IMR-90 (cell line): ENCODE measurements at regions not wholly inside any gene's neighbourhood (a gene's known extent, or its start where the extent isn't known, plus 50 kb on each side); places are given as distances from the start of the nearest gene placed in this dataset.

ENCODE experiments used
- ATAC-seq: fragments of 200-7000 bp; cut with Tn5 transposase; 2 replicates; pipeline ENCODE4 v1.9.1; 2020; ENCODE audit warnings: low read depth, mild to moderate bottlenecking, moderate library complexity
- BruUV-seq: library from RNA; stranded (reverse); fragments of 400-500 nt; replicated peaks from 2 replicates; lab custom pipeline; 2021; lab: Mats Ljungman, UMichigan
- CTCF ChIA-PET: fragments of 300-600 bp; formaldehyde crosslinking; extraction: SDS; loops from one replicate; lab custom pipeline; 2021; ENCODE audit warnings: antibody characterized with exemption; lab: Yijun Ruan, JAX
- POLR2A ChIA-PET: fragments of 300-600 bp; sonication (Branson Sonifier 250); formaldehyde crosslinking; loops from one replicate; lab custom pipeline; 2022; ENCODE audit warnings: antibody characterized with exemption; ENCODE audit not compliant: unreplicated experiment; lab: Charles Lee
- DNase-seq: peaks from one replicate; pipeline ENCODE4 v3.0.0; 2013
- H2AFZ ChIP-seq: replicated peaks from 2 replicates; pipeline ENCODE3; 2013; ENCODE audit warnings: low read length, mild to moderate bottlenecking; ENCODE audit not compliant: poor library complexity
- H2AK5ac ChIP-seq: 2 replicates; pipeline ENCODE4 v1.6.1; 2013; ENCODE audit warnings: low read depth, low read length, inconsistent platforms
- H2AK9ac ChIP-seq: replicated peaks from 2 replicates; pipeline ENCODE3; 2013; ENCODE audit warnings: mild to moderate bottlenecking, low read depth, low read length, moderate library complexity; ENCODE audit not compliant: poor library complexity
- H2BK120ac ChIP-seq: 2 replicates; pipeline ENCODE4 v1.6.1; 2013; ENCODE audit warnings: low read depth, low read length, inconsistent platforms
- H2BK15ac ChIP-seq: 3 replicates; pipeline ENCODE4 v1.6.1; 2013; ENCODE audit warnings: low read depth, low read length, inconsistent platforms
- H2BK20ac ChIP-seq: 2 replicates; pipeline ENCODE4 v1.6.1; 2013; ENCODE audit warnings: low read depth, mild to moderate bottlenecking, inconsistent platforms, low read length, moderate library complexity
- H2BK5ac ChIP-seq: 2 replicates; pipeline ENCODE4 v1.6.1; 2013; ENCODE audit warnings: mild to moderate bottlenecking, low read depth, low read length, inconsistent platforms; ENCODE audit not compliant: poor library complexity, severe bottlenecking
- H3K14ac ChIP-seq: replicated peaks from 2 replicates; pipeline ENCODE4 v1.6.1; 2013; ENCODE audit warnings: low read depth, low read length, inconsistent platforms
- H3K18ac ChIP-seq: 2 replicates; pipeline ENCODE4 v1.6.1; 2013; ENCODE audit warnings: low read depth, low read length, control low read depth
- H3K23ac ChIP-seq: 2 replicates; pipeline ENCODE4 v1.6.1; 2013; ENCODE audit warnings: low read depth, low read length, inconsistent platforms
- H3K27ac ChIP-seq: 2 replicates; pipeline ENCODE4 v1.5.1; 2013; ENCODE audit warnings: mild to moderate bottlenecking, control low read depth, low read length; ENCODE audit not compliant: insufficient read depth
- H3K27me3 ChIP-seq: 2 replicates; pipeline ENCODE4 v1.6.1; 2013; ENCODE audit warnings: low read length; ENCODE audit not compliant: control insufficient read depth, insufficient read depth
- H3K36me3 ChIP-seq: 2 replicates; pipeline ENCODE4 v1.6.1; 2013; ENCODE audit warnings: low read length, mixed read lengths; ENCODE audit not compliant: control insufficient read depth, insufficient read depth
- H3K4ac ChIP-seq: 2 replicates; pipeline ENCODE4 v1.6.1; 2013; ENCODE audit warnings: low read depth, low read length, inconsistent platforms
- H3K4me1 ChIP-seq: 2 replicates; pipeline ENCODE4 v1.6.1; 2013; ENCODE audit warnings: low read length, mixed read lengths; ENCODE audit not compliant: control insufficient read depth, insufficient read depth
- H3K4me2 ChIP-seq: 2 replicates; pipeline ENCODE4 v1.6.1; 2013; ENCODE audit warnings: low read depth, mild to moderate bottlenecking, control low read depth, low read length, moderate library complexity
- H3K4me3 ChIP-seq: 2 replicates; pipeline ENCODE4 v1.5.1; 2013; ENCODE audit warnings: low read depth, mild to moderate bottlenecking, control low read depth, low read length, moderate library complexity; ENCODE audit not compliant: insufficient read depth
- H3K56ac ChIP-seq: 2 replicates; pipeline ENCODE4 v1.6.1; 2013; ENCODE audit warnings: low read length, inconsistent platforms; ENCODE audit not compliant: insufficient read depth; ENCODE audit errors: extremely low read depth
- H3K79me1 ChIP-seq, 2 experiments: 2 replicates each; pipeline ENCODE4 v1.6.1; 2013; ENCODE audit warnings: low read length in 2 of 2, inconsistent platforms in 1 of 2, low read depth in 1 of 2
- H3K9ac ChIP-seq: 2 replicates; pipeline ENCODE4 v1.6.1; 2013; ENCODE audit warnings: low read depth, low read length, control low read depth
- H3K9me1 ChIP-seq: 2 replicates; pipeline ENCODE4 v1.6.1; 2013; ENCODE audit warnings: low read length, inconsistent platforms; ENCODE audit not compliant: insufficient read depth
- H3K9me3 ChIP-seq: 2 replicates; pipeline ENCODE4 v1.6.1; 2013; ENCODE audit warnings: low read length; ENCODE audit not compliant: control insufficient read depth, insufficient read depth
- H4K20me1 ChIP-seq: 2 replicates; pipeline ENCODE4 v1.6.1; 2013; ENCODE audit warnings: low read length, inconsistent platforms; ENCODE audit not compliant: insufficient read depth
- H4K5ac ChIP-seq: 2 replicates; pipeline ENCODE4 v1.6.1; 2013; ENCODE audit warnings: mild to moderate bottlenecking, low read depth, low read length, control low read depth
- H4K8ac ChIP-seq, 2 experiments: 2 replicates each; pipeline ENCODE4 v1.6.1; 2013; ENCODE audit warnings: low read depth in 2 of 2, low read length in 2 of 2, control low read depth in 1 of 2, inconsistent platforms in 1 of 2
- H4K91ac ChIP-seq: 2 replicates; pipeline ENCODE4 v1.6.1; 2013; ENCODE audit warnings: low read depth, low read length, inconsistent platforms; ENCODE audit not compliant: insufficient read depth
- NFE2L2 ChIP-seq: fragments of 150-350 bp; IDR thresholded peaks from 2 replicates; pipeline ENCODE4 v1.6.1; 2016; ENCODE audit warnings: low read depth, mild to moderate bottlenecking, low read length
- RAD21 ChIP-seq: IDR thresholded peaks from 2 replicates; pipeline ENCODE4 v1.6.1; 2012; ENCODE audit warnings: low read length, improper control_type of control experiment
- RFX5 ChIP-seq: IDR thresholded peaks from 2 replicates; pipeline ENCODE4 v1.8.0; 2012; ENCODE audit warnings: low read depth, mild to moderate bottlenecking, low read length, moderate library complexity
- WGBS, 2 experiments: methylation state at CpG; one replicate each; pipeline versions ENCODE4 v1.1.5 to v1.1.7; 2013; ENCODE audit warnings: missing lambda C conversion rate in 2 of 2; ENCODE audit not compliant: insufficient read length in 1 of 2; ENCODE audit errors: extremely low coverage in 2 of 2; 5-methylcytosine and 5-hydroxymethylcytosine counted together
- dilution Hi-C: fragments of 300-500 bp; cut with HindIII; formaldehyde crosslinking; loops from one replicate; pipeline ENCODE4 v1.14.3; 2018; ENCODE audit warnings: low sequenced_read_pairs; ENCODE audit not compliant: unreplicated experiment
- in situ Hi-C: fragments of 300-500 bp; cut with MboI; formaldehyde crosslinking; loops from 3 replicates; pipeline ENCODE4 v1.14.3; 2019; ENCODE audit warnings: low sequenced_read_pairs, inconsistent platforms, mixed read lengths
- intact Hi-C: fragments of 100-400 bp; cut with micrococcal nuclease; formaldehyde crosslinking; loops from 2 replicates; pipeline ENCODE4 v1.10.0; 2022

GRCh38 chr12:74685385-74685784, 147.8 kb downstream of the ATXN7L3B start:
- no peak overlapping the region for H2BK20ac ChIP-seq
- no peak overlapping the region for H2BK5ac ChIP-seq
- no peak overlapping the region for H2BK15ac ChIP-seq
- no peak overlapping the region for H4K91ac ChIP-seq
- POLR2A ChIA-PET, result no interaction called here
- no peak overlapping the region for H3K18ac ChIP-seq
- H3K36me3 ChIP-seq, result no peaks in the 10 kb centered on the region
- no peak overlapping the region for H3K27ac ChIP-seq
- no peaks in the 10 kb centered on the region for H3K4me1 ChIP-seq
- H3K9me1 ChIP-seq, result no peaks in the 10 kb centered on the region
- H2AK9ac ChIP-seq, result no peak overlapping the region
- CTCF ChIA-PET, result interaction anchor here (1.0 kb wide), 1 partner anchor 800 kb away, joined by 3 read pairs; no protein-coding TSS in a partner anchor
- H2AFZ ChIP-seq, result no peak overlapping the region
- in situ Hi-C loops (loop anchor here (25.0 kb wide), 1 partner anchor 602 kb away; no protein-coding TSS in a partner anchor), intact Hi-C loops (loop anchor here (5.0 kb wide), 1 partner anchor 802 kb away; no protein-coding TSS in a partner anchor), dilution Hi-C loops (no loop called here)
- 55% methylated on average over 5 of the region's 5 CpGs; no CpG with 5 or more reads in 1 of the 2 experiments for WGBS, 2 experiments
- H2BK120ac ChIP-seq, result no peak overlapping the region
- no TSS peak for BruUV-seq
- H4K5ac ChIP-seq, result no peak overlapping the region
- DNase-seq (no peak), ATAC-seq (no peak)
- H2AK5ac ChIP-seq, result no peak overlapping the region
- no peak overlapping the region for H3K4me3 ChIP-seq
- no peaks in the 10 kb centered on the region for H3K9me3 ChIP-seq
- H4K20me1 ChIP-seq, result no peaks in the 10 kb centered on the region
- TF ChIP-seq RFX5, result no peak
- TF ChIP-seq RAD21, result no peak
- TF ChIP-seq NFE2L2, result no peak
- no peaks in the 10 kb centered on the region for H3K27me3 ChIP-seq
- H4K8ac ChIP-seq, result no peak overlapping the region
- H3K23ac ChIP-seq, result no peak overlapping the region
- H3K56ac ChIP-seq, result no peak overlapping the region
- H3K4me2 ChIP-seq, result no peak overlapping the region
- H3K4ac ChIP-seq, result no peak overlapping the region
- no peaks in the 10 kb centered on the region for H3K79me1 ChIP-seq
- H3K9ac ChIP-seq, result no peak overlapping the region
- H3K14ac ChIP-seq, result no peak overlapping the region
